ENCODE measurements at regions not wholly inside any gene's neighbourhood (a gene's known extent, or its start where the extent isn't known, plus 50 kb on each side); places are given as distances from the start of the nearest gene placed in this dataset.

GRCh38 chr7:28290496-28290895 is 109.9 kb upstream of the JAZF1 start:
- H3K4me1 Mint-ChIP-seq (ENCODE audit: unreplicated experiment) = peaks cover 7% of the 10 kb centered on the region
- no peak overlapping the region for H3K27ac Mint-ChIP-seq (ENCODE audit: unreplicated experiment)
- DNase-seq (ENCODE audit: extremely low spot score, unreplicated experiment) = no peak
- H3K4me3 Mint-ChIP-seq (ENCODE audit: unreplicated experiment) = no peak overlapping the region
- no peaks in the 10 kb centered on the region for H3K9me3 Mint-ChIP-seq (ENCODE audit: unreplicated experiment)
- H3K36me3 Mint-ChIP-seq (ENCODE audit: unreplicated experiment) = no peaks in the 10 kb centered on the region
- no peak for TF ChIP-seq CTCF (IDR thresholded peaks at IDR 0.05)
- H3K27me3 Mint-ChIP-seq (ENCODE audit: unreplicated experiment) = peaks cover 4% of the 10 kb centered on the region

- Mint-ChIP-seq H3K27ac (ENCODE audit: unreplicated experiment) (peak overlapping the region; percentile 12), H3K36me3 (ENCODE audit: unreplicated experiment) (no peaks in the 10 kb centered on the region), H3K9me3 (ENCODE audit: unreplicated experiment) (no peaks in the 10 kb centered on the region), H3K4me3 (ENCODE audit: unreplicated experiment) (no peak overlapping the region), H3K4me1 (ENCODE audit: unreplicated experiment) (peaks cover 7% of the 10 kb centered on the region), H3K27me3 (ENCODE audit: unreplicated experiment) (peaks cover 4% of the 10 kb centered on the region)
- no peak for DNase-seq (ENCODE audit: extremely low spot score, unreplicated experiment)
- TF ChIP-seq CTCF (IDR thresholded peaks at IDR 0.05) = no peak
Measured at GRCh38 chr7:28291559-28291958, 111.0 kb upstream of the JAZF1 start.

GRCh38 chr7:28292834-28293526 is 112.4 kb upstream of the JAZF1 start:
- Mint-ChIP-seq H3K9me3 (ENCODE audit: unreplicated experiment) (no peaks in the 10 kb centered on the region), H3K27ac (ENCODE audit: unreplicated experiment) (no peak overlapping the region), H3K36me3 (ENCODE audit: unreplicated experiment) (no peaks in the 10 kb centered on the region), H3K27me3 (ENCODE audit: unreplicated experiment) (peaks cover 4% of the 10 kb centered on the region), H3K4me3 (ENCODE audit: unreplicated experiment) (no peak overlapping the region), H3K4me1 (ENCODE audit: unreplicated experiment) (peaks cover 7% of the 10 kb centered on the region)
- TF ChIP-seq CTCF (IDR thresholded peaks at IDR 0.05) = no peak
- no peak for DNase-seq (ENCODE audit: extremely low spot score, unreplicated experiment)

- no peak for DNase-seq (ENCODE audit: extremely low spot score, unreplicated experiment)
- Mint-ChIP-seq H3K9me3 (ENCODE audit: unreplicated experiment) (no peaks in the 10 kb centered on the region), H3K36me3 (ENCODE audit: unreplicated experiment) (no peaks in the 10 kb centered on the region), H3K27me3 (ENCODE audit: unreplicated experiment) (peaks cover 4% of the 10 kb centered on the region), H3K27ac (ENCODE audit: unreplicated experiment) (no peak overlapping the region), H3K4me1 (ENCODE audit: unreplicated experiment) (peaks cover 7% of the 10 kb centered on the region), H3K4me3 (ENCODE audit: unreplicated experiment) (no peak overlapping the region)
- TF ChIP-seq CTCF (IDR thresholded peaks at IDR 0.05) = no peak
Measured at GRCh38 chr7:28293527-28293835, 112.9 kb upstream of the JAZF1 start.

- H3K27me3 Mint-ChIP-seq (ENCODE audit: unreplicated experiment) = peaks cover 4% of the 10 kb centered on the region
- no peak overlapping the region for H3K27ac Mint-ChIP-seq (ENCODE audit: unreplicated experiment)
- no peak for DNase-seq (ENCODE audit: extremely low spot score, unreplicated experiment)
- TF ChIP-seq CTCF (IDR thresholded peaks at IDR 0.05) = peak; percentile 52
- no peaks in the 10 kb centered on the region for H3K9me3 Mint-ChIP-seq (ENCODE audit: unreplicated experiment)
- peaks cover 4% of the 10 kb centered on the region for H3K4me1 Mint-ChIP-seq (ENCODE audit: unreplicated experiment)
- H3K4me3 Mint-ChIP-seq (ENCODE audit: unreplicated experiment) = no peak overlapping the region
- H3K36me3 Mint-ChIP-seq (ENCODE audit: unreplicated experiment) = no peaks in the 10 kb centered on the region
Measured at GRCh38 chr7:28296571-28297483, 115.5 kb upstream of the CREB5 start.
